Naive B cell (primary cell): ENCODE measurements at regions not wholly inside any gene's neighbourhood (a gene's known extent, or its start where the extent isn't known, plus 50 kb on each side); places are given as distances from the start of the nearest gene placed in this dataset.

Source experiments
- ATAC-seq, 2 donors: fragments of 150-1000 bp; cut with Tn5 transposase; 2 replicates each; pipeline ENCODE4 v1.10.0; 2021; ENCODE audit warnings: low read depth in 2 of 2, mild to moderate bottlenecking in 2 of 2, moderate library complexity in 2 of 2
- DNase-seq: peaks from one replicate; pipeline ENCODE4 v3.0.0; 2022
- H3K27ac Mint-ChIP-seq, 6 donors: one replicate each; pipeline ENCODE4 v1.8.0; 2020 to 2022; ENCODE audit warnings: mild to moderate bottlenecking in 6 of 6, mixed read lengths in 6 of 6, moderate library complexity in 5 of 6, inconsistent platforms in 2 of 6
- H3K27me3 Mint-ChIP-seq, 3 donors: one replicate each; pipeline ENCODE4 v1.8.0; 2021 to 2022; ENCODE audit warnings: mixed read lengths in 3 of 3, mild to moderate bottlenecking in 1 of 3
- H3K36me3 Mint-ChIP-seq, 2 donors: one replicate each; pipeline ENCODE4 v1.8.0; 2020 to 2022; ENCODE audit warnings: mixed read lengths in 2 of 2, inconsistent platforms in 1 of 2, mild to moderate bottlenecking in 1 of 2
- H3K4me1 Mint-ChIP-seq, 3 donors: one replicate each; pipeline ENCODE4 v1.8.0; 2020 to 2022; ENCODE audit warnings: mixed read lengths in 3 of 3, inconsistent platforms in 1 of 3, mild to moderate bottlenecking in 1 of 3, moderate library complexity in 1 of 3
- H3K4me3 Mint-ChIP-seq, 8 donors: one replicate each; pipeline ENCODE4 v1.8.0; 2020 to 2022; ENCODE audit warnings: mild to moderate bottlenecking in 8 of 8, mixed read lengths in 8 of 8, moderate library complexity in 8 of 8, inconsistent platforms in 2 of 8
- H3K9me3 Mint-ChIP-seq, 7 donors: one replicate each; pipeline ENCODE4 v1.8.0; 2020 to 2022; ENCODE audit warnings: mixed read lengths in 7 of 7, mild to moderate bottlenecking in 5 of 7, inconsistent platforms in 2 of 7, moderate library complexity in 1 of 7

GRCh38 chr5:96340357-96340756 is 92.7 kb downstream of the PCSK1 start:
- H3K4me1 Mint-ChIP-seq = no peaks in the 10 kb centered on the region
- DNase-seq (no peak), ATAC-seq (no peak)
- H3K27ac Mint-ChIP-seq = peak overlapping the region in 1 of 6 donors; percentile 3
- peaks cover 11 to 19% (median 15%) of the 10 kb centered on the region in 3 donors for H3K27me3 Mint-ChIP-seq
- H3K9me3 Mint-ChIP-seq = no peaks in the 10 kb centered on the region
- no peak overlapping the region for H3K4me3 Mint-ChIP-seq
- H3K36me3 Mint-ChIP-seq = no peaks in the 10 kb centered on the region

GRCh38 chr5:96339862-96340261 is 93.2 kb downstream of the PCSK1 start:
- Mint-ChIP-seq H3K4me3 (no peak overlapping the region), H3K9me3 (no peaks in the 10 kb centered on the region), H3K36me3 (no peaks in the 10 kb centered on the region), H3K27ac (peak overlapping the region in 1 of 6 donors; percentile 3), H3K27me3 (peaks cover 11 to 17% (median 15%) of the 10 kb centered on the region in 3 donors), H3K4me1 (no peaks in the 10 kb centered on the region)
- DNase-seq = no peak
- no peak for ATAC-seq

- H3K36me3 Mint-ChIP-seq = no peaks in the 10 kb centered on the region
Measured at GRCh38 chr5:96338624-96339415, 94.2 kb downstream of the PCSK1 start.

GRCh38 chr5:96338091-96338490 is 95.0 kb downstream of the PCSK1 start:
- peaks cover 8 to 11% (median 10%) of the 10 kb centered on the region in 3 donors for H3K27me3 Mint-ChIP-seq
- no peak for DNase-seq
- no peak for ATAC-seq
- H3K4me1 Mint-ChIP-seq = no peaks in the 10 kb centered on the region
- no peaks in the 10 kb centered on the region for H3K36me3 Mint-ChIP-seq
- H3K27ac Mint-ChIP-seq = no peak overlapping the region
- H3K9me3 Mint-ChIP-seq = no peaks in the 10 kb centered on the region
- no peak overlapping the region for H3K4me3 Mint-ChIP-seq

More at GRCh38 chr5:96338624-96339415, 94.2 kb downstream of the PCSK1 start:
- DNase-seq = no peak
- no peaks in the 10 kb centered on the region for H3K9me3 Mint-ChIP-seq
- ATAC-seq = no peak
- H3K27me3 Mint-ChIP-seq = peaks cover 10 to 11% (median 11%) of the 10 kb centered on the region in 3 donors
- H3K4me3 Mint-ChIP-seq = no peak overlapping the region
- H3K27ac Mint-ChIP-seq = no peak overlapping the region
- H3K4me1 Mint-ChIP-seq = no peaks in the 10 kb centered on the region

- no peak for DNase-seq
- H3K27ac Mint-ChIP-seq = no peak overlapping the region
- no peak overlapping the region for H3K4me3 Mint-ChIP-seq
- no peaks in the 10 kb centered on the region for H3K36me3 Mint-ChIP-seq
- H3K27me3 Mint-ChIP-seq = peaks cover 8 to 17% (median 16%) of the 10 kb centered on the region in 3 donors
- ATAC-seq = no peak
- H3K9me3 Mint-ChIP-seq = no peaks in the 10 kb centered on the region
- H3K4me1 Mint-ChIP-seq = no peaks in the 10 kb centered on the region
Measured at GRCh38 chr5:96337048-96337781, 95.8 kb downstream of the PCSK1 start.

GRCh38 chr5:96336351-96336985 is 96.6 kb downstream of the PCSK1 start:
- H3K36me3 Mint-ChIP-seq = no peaks in the 10 kb centered on the region
- DNase-seq (peak; percentile 48), ATAC-seq (peak; percentile 79 to 80)
- no peak overlapping the region for H3K27ac Mint-ChIP-seq
- H3K27me3 Mint-ChIP-seq = peaks cover 8 to 12% (median 10%) of the 10 kb centered on the region in 3 donors
- H3K4me1 Mint-ChIP-seq = no peaks in the 10 kb centered on the region
- no peak overlapping the region for H3K4me3 Mint-ChIP-seq
- no peaks in the 10 kb centered on the region for H3K9me3 Mint-ChIP-seq

GRCh38 chr5:96335873-96336272 is 97.2 kb downstream of the PCSK1 start:
- H3K4me1 Mint-ChIP-seq = no peaks in the 10 kb centered on the region
- H3K27ac Mint-ChIP-seq = no peak overlapping the region
- DNase-seq (no peak), ATAC-seq (no peak)
- no peaks in the 10 kb centered on the region for H3K36me3 Mint-ChIP-seq
- H3K27me3 Mint-ChIP-seq = peaks cover 10 to 12% (median 11%) of the 10 kb centered on the region in 3 donors
- H3K4me3 Mint-ChIP-seq = no peak overlapping the region
- no peaks in the 10 kb centered on the region for H3K9me3 Mint-ChIP-seq

- no peaks in the 10 kb centered on the region for H3K36me3 Mint-ChIP-seq
- no peak for ATAC-seq
- no peak overlapping the region for H3K4me3 Mint-ChIP-seq
- H3K4me1 Mint-ChIP-seq = no peaks in the 10 kb centered on the region
- H3K27ac Mint-ChIP-seq = no peak overlapping the region
- H3K9me3 Mint-ChIP-seq = peaks cover 0 to under 1% (median 0%) of the 10 kb centered on the region in 7 donors
- peaks cover 6 to 10% (median 9%) of the 10 kb centered on the region in 3 donors for H3K27me3 Mint-ChIP-seq
- DNase-seq = no peak
Measured at GRCh38 chr5:96333391-96333790, 99.7 kb downstream of the PCSK1 start.

- Mint-ChIP-seq H3K4me3 (no peak overlapping the region), H3K36me3 (no peaks in the 10 kb centered on the region), H3K27me3 (peaks cover 6 to 10% (median 9%) of the 10 kb centered on the region in 3 donors), H3K27ac (no peak overlapping the region), H3K9me3 (peaks cover 0 to 2% (median 0%) of the 10 kb centered on the region in 7 donors), H3K4me1 (no peaks in the 10 kb centered on the region)
- ATAC-seq = no peak
- no peak for DNase-seq
Measured at GRCh38 chr5:96332535-96333366, 100.3 kb downstream of the PCSK1 start.

GRCh38 chr5:96331681-96332361 is 101.2 kb downstream of the PCSK1 start:
- H3K27ac Mint-ChIP-seq = no peak overlapping the region
- no peaks in the 10 kb centered on the region for H3K4me1 Mint-ChIP-seq
- ATAC-seq (no peak), DNase-seq (no peak)
- H3K9me3 Mint-ChIP-seq = peaks cover 0 to 2% (median 0%) of the 10 kb centered on the region in 7 donors
- peaks cover 6 to 10% (median 9%) of the 10 kb centered on the region in 3 donors for H3K27me3 Mint-ChIP-seq
- H3K36me3 Mint-ChIP-seq = no peaks in the 10 kb centered on the region
- no peak overlapping the region for H3K4me3 Mint-ChIP-seq

GRCh38 chr5:96331210-96331609 is 101.8 kb downstream of the PCSK1 start:
- H3K27ac Mint-ChIP-seq = no peak overlapping the region
- ATAC-seq = no peak
- no peak overlapping the region for H3K4me3 Mint-ChIP-seq

GRCh38 chr5:96330530-96331140 is 102.4 kb downstream of the PCSK1 start:
- Mint-ChIP-seq H3K9me3 (peaks cover 0 to 2% (median 0%) of the 10 kb centered on the region in 7 donors), H3K27me3 (peaks cover 9 to 20% (median 12%) of the 10 kb centered on the region in 3 donors), H3K36me3 (no peaks in the 10 kb centered on the region), H3K27ac (no peak overlapping the region), H3K4me3 (no peak overlapping the region), H3K4me1 (no peaks in the 10 kb centered on the region)
- ATAC-seq (no peak), DNase-seq (no peak)

More at GRCh38 chr5:96331210-96331609, 101.8 kb downstream of the PCSK1 start:
- peaks cover 0 to 2% (median 0%) of the 10 kb centered on the region in 7 donors for H3K9me3 Mint-ChIP-seq
- no peaks in the 10 kb centered on the region for H3K4me1 Mint-ChIP-seq
- no peak for DNase-seq
- H3K36me3 Mint-ChIP-seq = no peaks in the 10 kb centered on the region
- H3K27me3 Mint-ChIP-seq = peaks cover 7 to 15% (median 9%) of the 10 kb centered on the region in 3 donors
